ENCODE measurements at regions not wholly inside any gene's neighbourhood (a gene's known extent, or its start where the extent isn't known, plus 50 kb on each side); places are given as distances from the start of the nearest gene placed in this dataset.

- DNase-seq = no peak
Measured at GRCh38 chr18:55166260-55166598, 207.0 kb upstream of the CCDC68 start.

- no peak for DNase-seq
Measured at GRCh38 chr18:55163550-55163949, 204.3 kb upstream of the CCDC68 start.

GRCh38 chr18:55161916-55162315 is 202.7 kb upstream of the CCDC68 start:
- DNase-seq = no peak

GRCh38 chr18:55159027-55159426 is 199.8 kb upstream of the CCDC68 start:
- no peak for DNase-seq

GRCh38 chr18:55158570-55158969 is 199.3 kb upstream of the CCDC68 start:
- no peak for DNase-seq

- no peak for DNase-seq
Measured at GRCh38 chr18:55153346-55153745, 194.1 kb upstream of the CCDC68 start.

- no peak for DNase-seq
Measured at GRCh38 chr18:55152801-55153200, 193.5 kb upstream of the CCDC68 start.

GRCh38 chr18:55149994-55150393 is 190.7 kb upstream of the CCDC68 start:
- no peak for DNase-seq

GRCh38 chr18:55147791-55148190 is 188.5 kb upstream of the CCDC68 start:
- DNase-seq = no peak

- no peak for DNase-seq
Measured at GRCh38 chr18:55144193-55144930, 185.1 kb upstream of the CCDC68 start.

- DNase-seq = no peak
Measured at GRCh38 chr18:55142410-55142809, 183.1 kb upstream of the CCDC68 start.

- DNase-seq = no peak
Measured at GRCh38 chr18:55141318-55141717, 182.1 kb upstream of the CCDC68 start.

GRCh38 chr18:55139836-55140235 is 180.6 kb upstream of the CCDC68 start:
- DNase-seq = no peak

- DNase-seq = no peak
Measured at GRCh38 chr18:55139307-55139706, 180.0 kb upstream of the CCDC68 start.

- no peak for DNase-seq
Measured at GRCh38 chr18:55138401-55138800, 179.1 kb upstream of the CCDC68 start.

GRCh38 chr18:55137602-55138001 is 178.3 kb upstream of the CCDC68 start:
- no peak for DNase-seq

- no peak for DNase-seq
Measured at GRCh38 chr18:55136864-55137263, 177.6 kb upstream of the CCDC68 start.

GRCh38 chr18:55136258-55136657 is 177.0 kb upstream of the CCDC68 start:
- no peak for DNase-seq

GRCh38 chr18:55133378-55133777 is 174.1 kb upstream of the CCDC68 start:
- no peak for DNase-seq

- no peak for DNase-seq
Measured at GRCh38 chr18:55128437-55128836, 169.2 kb upstream of the CCDC68 start.

GRCh38 chr18:55124078-55124763 is 165.0 kb upstream of the CCDC68 start:
- DNase-seq = no peak

- no peak for DNase-seq
Measured at GRCh38 chr18:55123361-55123760, 164.1 kb upstream of the CCDC68 start.

GRCh38 chr18:55121397-55122170 is 162.3 kb upstream of the CCDC68 start:
- DNase-seq = no peak

All from right lung (tissue), 2 donors.